Ovary (tissue), 7 donors: ENCODE measurements at regions not wholly inside any gene's neighbourhood (a gene's known extent, or its start where the extent isn't known, plus 50 kb on each side); places are given as distances from the start of the nearest gene placed in this dataset.
"Not testable (repeated sequence)": the region's sequence is repeated elsewhere in the genome, so short reads cannot be mapped to it uniquely, and the experiment has no call there.

Experiments
- DNase-seq, 5 donors: peaks; one replicate each; pipeline ENCODE4 v3.0.0-alpha.2; 2019 to 2020
- H3K27ac ChIP-seq, 2 donors: fragments of 200-600 bp; one replicate each; pipeline versions ENCODE4 v1.5.1 to v1.8.0; 2019 to 2022
- H3K27me3 ChIP-seq: fragments of 200-600 bp; one replicate; pipeline ENCODE4 v1.8.0; 2022
- H3K36me3 ChIP-seq: fragments of 200-600 bp; sonication (generic); one replicate; pipeline ENCODE4 v1.5.1; 2019
- H3K4me1 ChIP-seq: one replicate; pipeline ENCODE4 v1.8.1; 2013; ENCODE audit warnings: mild to moderate bottlenecking, moderate library complexity; ENCODE audit not compliant: insufficient read depth
- H3K4me3 ChIP-seq: fragments of 200-600 bp; sonication (generic); one replicate; pipeline ENCODE4 v1.5.1; 2017
- H3K9me3 ChIP-seq, 2 donors: fragments of 200-600 bp in 1 of 2; sonication (generic) in 1 of 2; one replicate each; pipeline versions ENCODE4 v1.5.1 to v1.8.1; 2013 to 2019; ENCODE audit warnings: mild to moderate bottlenecking in 1 of 2, moderate library complexity in 1 of 2
- CTCF ChIP-seq, 3 donors: fragments of 450-650 bp in 2 of 3; fragments of 200-600 bp in 1 of 3; IDR thresholded peaks; one replicate each; pipeline versions ENCODE4 v1.5.1 to v1.8.0; 2016 to 2022; ENCODE audit warnings: antibody characterized with exemption in 3 of 3, mild to moderate bottlenecking in 1 of 3
- EP300 ChIP-seq: sonication (generic); formaldehyde crosslinking; IDR thresholded peaks from one replicate; pipeline ENCODE4 v1.6.1; 2017; ENCODE audit warnings: antibody characterized with exemption
- POLR2A ChIP-seq: fragments of 450-650 bp; IDR thresholded peaks from one replicate; pipeline ENCODE4 v1.6.1; 2017; ENCODE audit warnings: antibody characterized with exemption, mild to moderate bottlenecking, moderate library complexity
- WGBS, 3 donors: extraction: QIAGEN DNeasy Blood & Tissue Kit in 1 of 3; methylation state at CpG; one replicate each; pipeline versions ENCODE4 v1.1.5 to v1.1.7; 2013 to 2017; 5-methylcytosine and 5-hydroxymethylcytosine counted together
- intact Hi-C, 4 donors: fragments of 100-400 bp; cut with DNase I; formaldehyde crosslinking; loops; one replicate each; pipeline versions ENCODE4 v1.11.0 to v1.15.1; 2022 to 2023
- donor health status: DM: no; HTN: no; CAD: no; lungs with moderate emphysema.
- donor health status: DM: no; HTN: no; CAD: no.
- donor health status: Bipolar disorder and iron deficiency.
- donor health status: DM: no; HTN: no; CAD: no.
- donor health status: DM: yes; HTN: yes; CAD: no.

- DNase-seq = no peak
- intact Hi-C loops = no loop called here
- H3K27ac ChIP-seq = no peak overlapping the region
- H3K9me3 ChIP-seq = no peaks in the 10 kb centered on the region
- TF ChIP-seq EP300 = no peak
- no peak for TF ChIP-seq CTCF (IDR thresholded peaks at IDR 0.05)
- TF ChIP-seq POLR2A = no peak
- no peaks in the 10 kb centered on the region for H3K36me3 ChIP-seq
- no peak overlapping the region for H3K4me3 ChIP-seq
- H3K27me3 ChIP-seq = no peaks in the 10 kb centered on the region
- no peaks in the 10 kb centered on the region for H3K4me1 ChIP-seq
- 82 to 86% (median 83%) methylated on average over 1 of the region's 1 CpG for WGBS, 3 donors
Measured at GRCh38 chr3:166593776-166594175, 756.6 kb upstream of the BCHE start.

GRCh38 chr3:166582236-166582635, 745.0 kb upstream of the BCHE start:
- intact Hi-C loops = no loop called here
- WGBS, 3 donors = 67 to 86% (median 70%) methylated on average over 2 of the region's 2 CpGs
- no peaks in the 10 kb centered on the region for H3K4me1 ChIP-seq
- H3K27me3 ChIP-seq = no peaks in the 10 kb centered on the region
- no peaks in the 10 kb centered on the region for H3K36me3 ChIP-seq
- no peak for DNase-seq
- H3K4me3 ChIP-seq = no peak overlapping the region
- TF ChIP-seq POLR2A = no peak
- no peak for TF ChIP-seq CTCF (IDR thresholded peaks at IDR 0.05)
- TF ChIP-seq EP300 = no peak
- no peak overlapping the region for H3K27ac ChIP-seq
- no peaks in the 10 kb centered on the region for H3K9me3 ChIP-seq

- H3K27me3 ChIP-seq = no peaks in the 10 kb centered on the region
- intact Hi-C loops = no loop called here
- H3K4me3 ChIP-seq = no peak overlapping the region
- H3K36me3 ChIP-seq = no peaks in the 10 kb centered on the region
- no peaks in the 10 kb centered on the region for H3K4me1 ChIP-seq
- no peak for DNase-seq
- no peak overlapping the region for H3K27ac ChIP-seq
- TF ChIP-seq EP300 (no peak), CTCF (IDR thresholded peaks at IDR 0.05) (no peak), POLR2A (no peak)
- WGBS, 3 donors = 76 to 81% (median 77%) methylated on average over 6 of the region's 6 CpGs
- H3K9me3 ChIP-seq = no peaks in the 10 kb centered on the region
Measured at GRCh38 chr3:166580561-166580960, 743.3 kb upstream of the BCHE start.

GRCh38 chr3:166575161-166575560, 737.9 kb upstream of the BCHE start:
- Histone ChIP-seq H3K4me3 (no peak overlapping the region), H3K27me3 (no peaks in the 10 kb centered on the region), H3K27ac (no peak overlapping the region), H3K4me1 (no peaks in the 10 kb centered on the region), H3K9me3 (no peaks in the 10 kb centered on the region), H3K36me3 (no peaks in the 10 kb centered on the region)
- intact Hi-C loops = no loop called here
- TF ChIP-seq POLR2A = no peak
- TF ChIP-seq EP300 = no peak
- no peak for TF ChIP-seq CTCF (IDR thresholded peaks at IDR 0.05)
- WGBS, 3 donors = 73 to 90% (median 82%) methylated on average over 4 of the region's 4 CpGs
- DNase-seq = no peak

- H3K4me3 ChIP-seq, intact Hi-C loops, H3K27ac ChIP-seq, H3K27me3 ChIP-seq, H3K4me1 ChIP-seq, H3K9me3 ChIP-seq, H3K36me3 ChIP-seq, DNase-seq: not testable (repeated sequence)
- WGBS, 3 donors = 64 to 73% (median 68%) methylated on average over 4 of the region's 4 CpGs
Measured at GRCh38 chr3:166571686-166572085, 734.5 kb upstream of the BCHE start.
